GM12873 (cell line): ENCODE measurements at regions not wholly inside any gene's neighbourhood (a gene's known extent, or its start where the extent isn't known, plus 50 kb on each side); places are given as distances from the start of the nearest gene placed in this dataset.

ENCODE experiments used
- CTCF ChIP-seq: IDR thresholded peaks from 2 replicates; pipeline ENCODE4 v1.5.1; 2012; ENCODE audit warnings: low read depth, mild to moderate bottlenecking, moderate library complexity, low read length, control low read depth; ENCODE audit not compliant: insufficient read depth; ENCODE audit errors: missing control alignments

GRCh38 chr2:145090841-145091761 is 571.2 kb upstream of the ZEB2 start:
- TF ChIP-seq CTCF: no peak

- TF ChIP-seq CTCF: no peak
These were observed 568.8 kb upstream of the ZEB2 start for GRCh38 chr2:145088756-145089155.

- TF ChIP-seq CTCF: no peak
These were observed 567.0 kb upstream of the ZEB2 start for GRCh38 chr2:145086910-145087309.

GRCh38 chr2:145085612-145086011 is 565.7 kb upstream of the ZEB2 start:
- TF ChIP-seq CTCF: no peak

- no peak for TF ChIP-seq CTCF
These were observed 560.5 kb upstream of the ZEB2 start for GRCh38 chr2:145080426-145080825.

- no peak for TF ChIP-seq CTCF
These were observed 559.7 kb upstream of the ZEB2 start for GRCh38 chr2:145079641-145080040.

- TF ChIP-seq CTCF: no peak
These were observed 559.0 kb upstream of the ZEB2 start for GRCh38 chr2:145078923-145079322.
